ENCODE measurements at regions not wholly inside any gene's neighbourhood (a gene's known extent, or its start where the extent isn't known, plus 50 kb on each side); places are given as distances from the start of the nearest gene placed in this dataset.

DNA sequence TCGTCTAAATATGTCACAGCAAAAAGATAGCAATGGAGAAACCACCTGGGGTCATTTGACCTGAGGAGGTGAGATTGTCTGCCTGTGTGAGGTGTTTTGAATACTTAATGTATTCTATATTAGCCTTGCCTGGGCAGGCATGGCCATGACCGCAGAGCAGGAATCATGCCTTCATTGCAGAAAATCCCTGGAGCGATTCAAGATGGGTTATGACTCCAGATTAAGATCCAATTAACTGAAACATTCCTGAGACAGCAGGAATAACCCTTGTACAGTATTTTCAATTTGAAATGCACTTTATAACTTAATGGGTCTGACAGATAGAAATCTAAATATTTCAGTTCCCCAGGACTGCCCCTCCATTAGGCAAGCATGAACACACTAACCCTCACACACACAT, 227.3 kb upstream of the RAB6C start:
- no peak for DNase-seq (ENCODE audit: low read depth)

DNA sequence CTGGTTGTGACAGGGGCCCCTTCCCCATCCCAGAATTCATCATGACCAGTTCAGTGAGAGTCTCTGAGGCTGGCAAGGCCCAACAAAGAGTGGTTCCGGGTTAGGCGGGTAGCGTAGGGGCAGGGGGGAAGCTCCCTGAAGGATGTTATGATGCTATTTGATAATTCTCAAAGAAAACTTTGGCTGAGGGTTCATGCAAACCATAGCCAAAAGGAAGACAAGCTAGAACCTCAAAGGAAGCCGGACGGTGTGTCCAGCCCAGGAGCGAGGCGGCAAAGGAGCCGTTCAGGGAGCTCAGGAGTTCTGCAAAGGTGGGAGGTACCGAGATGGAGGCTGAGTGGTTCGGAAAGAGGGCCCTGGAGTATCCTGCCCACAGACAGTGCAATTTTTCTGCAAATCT, 226.8 kb upstream of the RAB6C start:
- no peak for DNase-seq (ENCODE audit: low read depth)

DNA sequence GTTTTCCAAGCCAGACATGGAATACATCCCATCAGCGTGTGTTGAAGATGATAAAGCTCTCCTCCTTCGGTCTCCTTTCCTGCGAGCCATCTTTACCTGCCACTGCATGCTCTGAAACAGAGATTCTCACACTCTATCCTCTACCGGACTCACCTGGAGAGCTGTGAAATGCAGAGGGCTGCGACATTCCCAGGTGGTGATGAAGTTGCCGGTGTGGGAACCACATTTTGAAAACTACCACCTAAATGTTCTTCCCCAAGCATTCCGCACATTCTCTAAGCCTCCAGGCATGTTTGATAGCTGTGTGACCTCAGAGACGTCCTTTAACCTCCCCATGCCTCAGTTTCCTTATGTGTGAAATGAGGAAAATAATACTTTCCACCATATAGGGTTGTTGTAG, 226.2 kb upstream of the RAB6C start:
- DNase-seq (ENCODE audit: low read depth) = no peak

DNA sequence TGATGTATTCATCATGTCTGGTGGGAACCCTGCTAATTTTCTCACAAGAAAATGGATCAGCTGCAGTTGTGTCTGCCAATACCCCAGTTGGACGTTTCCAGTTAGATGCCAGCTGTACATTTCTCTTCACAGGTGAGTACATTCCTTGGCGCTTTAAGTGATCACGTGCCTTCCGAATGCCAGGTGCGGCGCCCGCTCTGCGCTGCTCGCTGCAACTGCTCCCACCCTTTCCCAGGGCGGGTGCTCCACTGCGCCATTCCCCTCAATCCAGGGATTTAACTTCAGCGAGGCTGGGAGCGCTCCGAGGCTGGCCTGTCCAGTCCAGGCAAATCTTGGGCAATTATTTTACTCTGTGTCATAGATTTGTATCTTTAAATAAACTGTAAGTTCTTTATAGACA, 225.0 kb upstream of the RAB6C start:
- no peak for DNase-seq (ENCODE audit: low read depth)

DNA sequence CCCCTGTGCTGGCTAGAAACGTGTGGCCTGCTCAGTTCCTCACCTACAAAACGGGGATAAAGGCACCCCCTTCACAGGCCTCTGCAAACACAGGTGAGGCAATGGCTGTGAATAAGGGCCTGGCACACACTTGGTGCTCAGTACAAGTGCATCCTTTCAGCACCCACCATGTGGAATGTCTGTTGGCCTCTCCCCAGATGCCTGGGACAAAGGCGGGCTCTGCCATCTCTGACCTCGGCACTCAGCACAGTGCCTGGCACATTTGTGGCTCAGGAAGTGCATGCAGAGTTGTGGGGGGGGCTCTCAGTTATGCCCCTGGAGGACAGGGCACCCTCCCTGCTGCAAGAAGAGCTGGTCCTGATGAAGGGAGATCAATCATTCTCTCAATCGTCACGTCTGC, 224.6 kb upstream of the RAB6C start:
- no peak for DNase-seq (ENCODE audit: low read depth)

DNA sequence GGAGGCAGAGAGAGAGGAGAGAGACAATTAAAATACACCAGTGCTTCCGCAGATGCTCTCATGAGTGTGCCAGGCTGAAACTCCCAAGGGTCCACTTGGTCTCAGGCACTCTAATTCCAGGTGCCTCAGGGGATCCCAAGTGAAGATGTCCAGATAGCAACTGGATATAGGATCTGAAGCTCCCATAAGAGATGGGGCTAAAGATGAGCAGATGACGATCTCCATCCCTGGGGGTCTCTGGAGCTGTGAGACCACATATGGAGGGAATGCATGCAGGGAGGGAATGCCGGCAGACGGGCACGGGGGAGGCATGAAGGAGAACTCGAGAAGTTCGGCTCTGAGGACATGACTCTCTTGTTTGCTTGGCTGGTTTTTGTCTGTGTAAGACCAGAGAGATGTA, 223.7 kb upstream of the RAB6C start:
- no peak for DNase-seq (ENCODE audit: low read depth)

DNA sequence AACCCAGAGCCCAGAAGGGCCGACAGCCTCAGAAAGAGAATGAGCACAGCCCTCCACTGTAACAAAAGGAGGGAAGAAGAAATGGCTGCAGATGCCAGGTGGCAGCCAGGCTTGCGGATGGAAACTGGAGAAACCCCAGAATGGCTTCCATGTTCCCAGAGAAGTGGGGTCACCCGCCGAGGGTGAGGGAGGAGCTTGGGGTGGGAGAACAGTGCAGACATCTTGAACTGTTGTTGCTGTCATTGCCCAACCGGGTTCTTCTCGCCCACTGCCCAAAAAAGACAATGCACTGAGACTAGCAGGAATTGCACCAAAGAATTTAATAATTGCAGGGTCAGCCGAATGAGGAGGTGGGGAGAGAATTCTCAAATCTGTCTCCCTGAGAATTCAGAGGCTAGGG, 223.2 kb upstream of the RAB6C start:
- no peak for DNase-seq (ENCODE audit: low read depth)

DNA sequence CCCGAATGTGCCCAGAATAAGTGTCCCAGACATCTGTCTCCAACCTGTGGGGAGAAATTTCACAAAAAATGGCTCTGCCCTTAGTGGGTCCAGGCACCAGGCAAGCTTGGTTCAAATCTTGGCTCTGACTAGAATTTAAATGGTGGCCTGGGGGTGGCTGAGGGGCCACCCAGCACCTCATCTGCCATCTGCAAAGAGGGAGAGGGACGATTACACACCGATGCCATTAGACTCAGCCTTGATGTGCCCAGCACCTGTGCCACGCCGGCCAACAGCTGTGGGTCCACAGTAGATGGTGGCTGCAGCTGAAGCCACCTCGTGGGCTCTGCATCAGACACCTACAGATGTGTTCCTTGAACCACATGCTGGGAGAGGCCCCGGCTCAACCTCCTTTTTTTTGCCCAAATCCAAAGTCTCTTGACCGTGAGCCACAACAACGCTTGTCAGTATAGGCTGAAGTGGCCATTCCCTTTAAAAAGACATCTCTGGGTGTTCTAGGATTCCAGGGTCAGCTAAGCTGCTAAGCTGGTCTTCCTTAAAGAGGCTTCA, 222.0 kb upstream of the RAB6C start:
- no peak for DNase-seq (ENCODE audit: low read depth)

DNA sequence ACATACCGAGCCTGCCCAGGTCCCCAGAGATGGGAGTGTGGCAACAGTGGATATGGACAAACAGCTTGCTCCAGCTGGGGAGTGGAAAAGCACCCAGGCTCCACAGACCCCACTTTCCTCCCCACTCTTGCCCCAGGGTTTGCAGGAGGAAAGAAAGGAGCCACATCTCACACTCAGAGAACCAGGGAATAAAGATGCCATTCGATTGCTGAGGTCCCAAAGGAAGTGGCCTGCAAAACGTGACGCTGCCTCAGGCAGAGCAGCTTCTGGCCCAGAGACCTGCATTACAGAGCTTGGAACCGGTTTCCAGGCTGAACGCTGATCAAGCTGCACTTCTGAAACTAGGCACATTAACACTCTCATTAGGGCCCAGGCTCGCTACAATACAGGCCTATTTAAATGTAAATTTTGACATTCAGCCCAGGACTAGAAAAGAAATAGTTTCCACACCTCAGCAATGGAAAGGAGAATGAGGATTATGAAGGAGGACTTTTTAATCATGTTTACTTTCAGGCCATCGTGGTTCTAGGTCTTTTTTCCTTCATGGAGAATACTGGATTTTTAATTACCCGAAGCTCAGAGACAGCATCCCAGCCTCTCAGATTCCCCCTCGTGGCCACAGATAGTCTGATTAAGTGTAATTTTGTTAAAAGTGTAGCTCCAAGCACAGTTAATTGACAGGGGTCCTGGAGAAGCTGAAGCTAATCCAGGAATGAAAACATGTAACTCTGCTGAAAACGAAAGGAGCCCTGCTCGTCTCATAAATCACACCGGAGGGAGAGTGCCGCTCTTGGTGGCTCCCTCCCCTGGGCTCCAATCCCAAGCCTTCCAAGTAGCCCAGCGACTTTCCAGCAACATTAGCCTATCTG, 221.3 kb upstream of the RAB6C start:
- no peak for DNase-seq (ENCODE audit: low read depth)

DNA sequence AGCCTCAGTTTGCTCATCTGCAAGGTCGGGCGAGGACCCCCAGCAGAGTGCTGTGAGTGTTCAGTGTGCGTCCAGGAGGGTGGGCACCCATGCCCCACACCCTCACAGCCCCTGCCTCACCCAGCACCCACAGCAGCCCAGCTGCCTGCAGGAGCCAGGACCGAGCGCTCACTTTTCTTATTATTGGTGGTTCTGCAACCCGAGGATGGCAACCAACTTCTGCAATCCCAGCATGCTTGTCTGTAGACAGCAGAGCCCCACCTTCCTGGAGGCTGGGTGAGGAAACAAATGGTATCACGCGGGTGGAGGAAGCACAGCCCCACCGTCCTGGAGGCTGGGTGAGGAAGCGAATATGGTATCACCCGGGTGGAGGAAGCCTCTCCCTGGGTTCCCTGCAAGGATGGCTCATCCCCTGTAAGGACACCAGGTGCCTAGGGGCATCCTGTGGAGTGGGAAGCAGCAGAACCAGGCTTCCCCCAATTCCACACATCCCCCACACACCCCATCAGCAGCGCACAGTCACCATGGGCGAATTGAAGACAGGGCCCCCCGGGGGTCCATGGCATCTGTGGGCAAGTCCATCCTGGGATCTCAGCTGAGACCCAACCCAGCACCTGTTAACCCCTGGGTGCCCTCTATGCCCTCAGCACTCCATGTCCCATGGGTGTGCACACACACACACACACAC, 220.5 kb upstream of the RAB6C start:
- no peak for DNase-seq (ENCODE audit: low read depth)

DNA sequence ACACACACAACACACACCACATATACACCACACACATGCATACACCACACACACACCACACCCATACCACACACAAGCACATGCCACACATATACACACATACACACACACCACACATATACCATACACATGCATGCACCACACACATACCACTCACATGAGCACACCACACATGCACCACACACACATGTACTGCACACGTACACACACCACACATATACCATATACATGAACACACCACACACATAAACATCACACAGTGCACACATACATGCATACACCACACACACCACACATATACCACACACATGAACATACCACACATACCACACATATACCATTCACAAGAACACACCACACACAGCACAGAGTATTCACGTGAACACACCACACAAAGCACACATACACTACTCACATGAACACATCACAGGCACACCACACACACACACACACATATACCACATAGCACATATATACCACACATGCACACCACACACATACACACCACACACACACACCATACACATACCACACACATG, 219.9 kb upstream of the RAB6C start:
- no peak for DNase-seq (ENCODE audit: low read depth)

DNA sequence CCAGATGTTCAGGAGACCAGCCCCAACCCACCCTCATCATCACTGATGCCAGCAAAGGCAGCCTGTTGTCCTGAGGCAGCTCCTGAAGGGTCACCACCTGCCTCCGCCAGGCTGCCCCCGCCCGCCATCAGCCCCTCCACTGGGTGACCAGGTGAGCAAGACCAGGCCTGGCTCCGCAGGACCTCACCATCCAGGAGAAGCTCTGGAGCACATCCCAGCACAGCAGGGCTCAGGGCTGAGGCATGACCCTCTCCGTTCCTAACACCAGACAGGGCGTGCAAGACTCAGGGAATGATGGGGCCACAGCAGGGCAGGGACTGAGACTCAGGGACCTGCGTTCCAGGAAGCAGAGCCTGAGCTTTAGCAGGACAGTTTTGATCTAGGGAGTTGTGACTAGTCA, 218.8 kb upstream of the RAB6C start:
- no peak for DNase-seq (ENCODE audit: low read depth)

DNA sequence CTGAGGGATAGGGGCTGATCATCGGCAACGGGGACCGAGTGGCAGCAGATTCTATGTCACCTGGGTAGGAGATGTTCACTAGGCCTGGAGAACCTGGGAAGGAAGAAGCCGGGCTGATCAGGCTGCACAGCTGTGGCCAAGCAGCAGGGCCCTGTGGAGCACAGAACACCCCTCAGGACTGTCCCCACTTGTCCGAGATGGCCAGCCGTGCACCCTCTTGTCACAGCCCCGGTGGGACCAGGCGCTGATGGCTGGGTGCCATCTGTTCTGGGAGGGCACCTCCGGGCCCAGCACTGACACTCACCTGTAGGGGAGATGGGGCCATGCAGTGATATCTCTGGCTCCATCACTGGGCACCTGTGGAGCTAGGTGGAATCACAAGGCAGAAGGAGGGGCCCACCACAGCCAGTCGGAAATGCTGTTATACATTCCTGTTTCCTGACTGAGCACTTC, 217.9 kb upstream of the RAB6C start:
- no peak for DNase-seq (ENCODE audit: low read depth)

DNA sequence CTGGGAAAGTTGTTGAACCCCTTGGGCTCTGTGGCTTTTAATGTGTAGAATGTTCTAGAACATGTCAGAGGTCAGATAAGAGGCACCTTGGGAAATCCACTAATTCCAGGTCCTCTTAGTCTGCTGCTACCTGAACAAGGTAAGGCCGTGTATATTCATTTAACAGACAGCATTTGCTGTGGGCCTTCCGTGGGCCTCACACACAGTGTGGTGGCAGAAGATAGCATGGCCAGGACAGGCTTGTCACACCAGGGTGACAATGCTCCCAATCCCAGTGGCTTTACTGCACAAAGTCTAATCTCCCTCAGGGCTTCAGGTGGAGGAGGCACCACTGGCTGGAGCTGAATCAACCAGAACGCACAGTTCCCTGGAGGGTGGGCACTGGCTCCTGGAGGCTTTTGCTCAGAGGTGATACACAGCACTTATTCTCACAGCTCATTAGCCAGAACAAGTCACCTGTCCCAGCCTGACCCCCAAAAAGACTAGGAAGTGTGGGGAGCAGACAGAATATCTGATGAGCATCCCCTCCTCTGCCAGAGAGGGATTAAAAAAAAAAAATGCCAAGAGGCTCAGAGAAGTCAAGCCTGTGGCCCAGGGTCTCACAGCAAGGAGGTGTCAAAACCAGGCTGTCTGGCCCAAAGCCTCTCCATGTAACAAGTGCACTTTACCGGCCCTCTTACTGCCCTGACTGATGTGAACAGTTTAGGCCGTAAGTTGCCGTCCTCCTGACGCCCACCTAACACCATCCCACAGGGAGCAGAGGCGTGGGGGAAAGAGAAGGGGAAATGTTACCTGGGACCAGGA, 216.9 kb upstream of the RAB6C start:
- no peak for DNase-seq (ENCODE audit: low read depth)

DNA sequence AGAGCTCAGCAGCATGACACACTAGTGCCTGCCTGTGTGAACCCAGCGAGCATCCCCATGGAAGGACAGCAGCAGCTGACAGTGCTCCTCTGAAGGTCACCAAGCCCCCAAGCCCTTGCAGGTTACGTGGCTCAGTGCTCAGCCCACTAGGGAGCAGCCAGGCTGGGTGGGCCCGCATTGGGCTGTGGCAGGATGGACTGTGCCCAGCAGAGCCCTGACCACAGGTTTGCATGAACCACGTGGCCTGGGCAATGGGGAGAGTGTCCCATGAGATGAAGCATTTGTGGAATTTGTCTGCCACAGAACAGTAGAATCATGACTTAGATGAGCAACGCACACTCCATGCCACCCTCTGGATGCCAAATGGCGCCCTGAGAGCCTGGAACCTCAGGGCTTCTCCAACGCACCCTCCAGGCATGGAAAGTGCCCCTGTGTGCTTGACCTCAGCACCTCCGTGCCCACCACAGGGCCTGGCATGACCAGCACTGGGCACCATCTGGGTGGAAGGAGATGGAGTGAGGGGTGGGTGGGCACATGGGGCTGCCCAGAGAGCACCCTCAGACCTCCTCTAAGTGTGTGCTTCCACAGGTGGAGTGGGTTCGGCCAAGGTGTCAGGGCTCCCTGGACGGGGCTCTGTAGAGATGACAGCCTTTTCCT, 216.1 kb upstream of the RAB6C start:
- no peak for DNase-seq (ENCODE audit: low read depth)

DNA sequence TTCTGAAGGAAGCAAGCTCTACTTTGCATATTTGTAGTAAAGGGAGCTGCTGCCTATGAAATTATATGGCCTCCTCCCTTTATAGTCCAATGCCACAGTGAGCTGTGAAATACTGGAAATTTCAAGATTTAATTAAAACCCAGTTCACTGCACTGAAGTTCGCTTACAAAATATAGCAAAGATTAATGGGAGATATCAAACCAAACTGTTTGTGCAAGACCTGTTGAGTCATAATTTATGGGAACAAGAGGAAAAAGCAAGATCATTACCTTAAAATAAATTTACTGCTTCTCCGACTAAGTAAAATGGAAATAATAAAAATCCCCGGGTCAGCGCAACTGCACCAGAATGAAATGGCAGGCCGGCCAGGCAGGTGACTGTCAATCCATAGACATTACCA, 215.5 kb upstream of the RAB6C start:
- DNase-seq (ENCODE audit: low read depth) = no peak

DNA sequence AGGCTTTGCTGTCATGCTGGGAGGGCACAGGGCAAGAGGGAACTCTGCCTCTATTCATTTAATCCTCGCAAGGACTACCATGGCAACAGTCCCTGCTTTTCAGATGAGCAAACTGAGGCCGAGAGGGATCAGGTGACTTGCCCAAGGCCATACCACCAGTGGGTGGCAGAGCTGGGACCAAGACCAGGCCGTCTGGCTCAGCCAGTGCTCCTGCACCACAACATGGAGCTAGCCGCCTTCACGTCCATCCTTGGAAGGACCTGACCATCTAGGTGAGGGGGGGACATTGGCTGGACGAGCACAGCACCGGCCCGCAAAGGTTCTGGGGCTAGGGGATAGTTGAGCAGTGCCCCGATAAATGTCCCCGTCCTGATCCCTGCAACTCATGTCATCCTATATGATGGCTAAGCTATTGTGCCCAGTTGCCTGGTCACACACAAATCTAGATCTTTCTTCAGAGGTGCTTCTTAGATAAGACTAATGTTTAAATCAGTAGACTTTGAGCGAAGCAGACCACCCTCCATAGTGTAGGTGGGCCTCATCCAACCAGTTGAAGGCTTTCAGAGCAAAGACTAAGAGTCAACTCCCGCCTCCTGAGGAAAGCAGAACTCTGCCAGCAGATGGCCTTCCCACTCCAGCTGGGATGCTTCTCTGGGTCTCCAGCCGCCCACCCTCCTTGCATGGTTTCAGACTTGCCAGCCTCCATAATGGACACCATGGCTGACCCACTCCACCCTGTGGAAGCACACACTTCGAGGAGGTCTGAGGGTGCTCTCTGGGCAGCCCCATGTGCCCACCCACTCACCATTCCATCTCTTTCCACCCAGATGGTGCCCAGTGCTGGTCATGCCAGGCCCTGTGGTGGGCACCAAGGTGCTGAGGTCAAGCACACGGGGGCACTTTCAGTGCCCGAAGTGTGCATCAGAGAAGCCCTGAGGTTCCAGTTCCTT, 214.8 kb upstream of the RAB6C start:
- DNase-seq (ENCODE audit: low read depth) = no peak

DNA sequence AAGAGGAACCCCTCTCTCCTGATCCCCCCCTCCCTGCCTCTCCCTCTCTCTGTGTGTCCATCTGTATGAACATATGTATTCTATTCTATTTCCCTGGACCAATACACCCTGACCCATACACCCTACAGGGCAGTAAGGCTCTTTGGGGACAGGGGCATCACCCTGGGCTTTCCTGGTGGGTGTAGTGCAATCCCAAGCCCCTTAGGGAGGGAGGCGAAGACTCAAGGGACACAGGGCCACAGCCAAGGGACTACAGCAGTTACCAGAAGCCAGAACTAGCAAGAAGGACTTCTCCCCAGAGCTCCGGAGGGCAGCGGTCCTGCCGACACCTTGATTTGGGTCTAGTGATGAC, 214.2 kb upstream of the RAB6C start:
- DNase-seq (ENCODE audit: low read depth) = no peak

DNA sequence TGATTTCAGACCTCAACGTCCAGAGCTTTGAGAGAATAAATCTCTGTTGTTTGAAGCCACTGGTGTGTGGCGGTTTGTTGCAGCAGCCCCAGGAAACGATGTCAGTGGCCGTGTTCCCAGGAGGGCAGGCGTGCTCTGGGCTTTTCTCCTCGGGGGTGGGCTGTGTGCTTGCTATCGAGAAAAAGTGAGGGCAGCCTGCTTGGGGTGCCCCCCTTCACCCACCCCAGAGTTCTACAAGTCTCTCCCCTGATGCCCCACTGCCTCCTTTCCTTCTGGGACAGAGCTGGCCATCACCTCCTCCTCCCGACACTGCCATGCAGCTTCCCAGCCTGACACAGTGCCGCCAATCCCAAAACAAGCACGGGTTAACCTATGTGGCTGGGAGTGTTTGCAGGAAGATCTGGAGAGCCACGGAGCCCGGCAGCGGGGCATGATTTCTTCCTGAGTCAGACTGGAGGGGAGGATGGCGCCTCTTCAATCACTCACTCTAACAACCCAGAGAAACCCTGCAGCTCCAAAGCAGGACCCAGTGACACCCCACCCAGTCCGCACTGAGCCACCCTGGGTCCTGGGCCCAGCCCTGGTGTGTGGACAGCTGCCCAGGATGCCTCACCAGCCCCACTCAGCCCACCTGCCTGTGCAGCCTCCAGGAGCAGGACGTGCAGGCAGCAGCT, 213.7 kb upstream of the RAB6C start:
- peak; percentile 17 for DNase-seq (ENCODE audit: low read depth)

Data from HT1080 (cell line).